ENCODE measurements at regions not wholly inside any gene's neighbourhood (a gene's known extent, or its start where the extent isn't known, plus 50 kb on each side); places are given as distances from the start of the nearest gene placed in this dataset.

GRCh38 chr13:107035186-107035585 is 467.2 kb upstream of the ARGLU1 start:
- DNase-seq (ENCODE audit: extremely low read depth in 1 of 4, low spot score in 3 of 4): no peak
- ChIA-PET CTCF (ENCODE audit: low intra/inter-chr PET ratio) (no interaction called here), POLR2A (no interaction called here)
- H3K4me3 ChIP-seq: no peak overlapping the region
- no peak overlapping the region for H3K4me2 ChIP-seq (ENCODE audit: insufficient read depth, low read length)
- ATAC-seq: no peak
- H3K4me1 ChIP-seq (replicated peaks in 1 of 2; ENCODE audit: control insufficient read depth in 2 of 2, insufficient read depth in 2 of 2, low read length in 2 of 2): no peaks in the 10 kb centered on the region
- H3K36me3 ChIP-seq (ENCODE audit: control insufficient read depth, insufficient read depth, low read length): no peaks in the 10 kb centered on the region
- H3K79me2 ChIP-seq (ENCODE audit: control insufficient read depth, insufficient read depth, low read length): no peaks in the 10 kb centered on the region
- H3K9me3 ChIP-seq (replicated peaks; ENCODE audit: control insufficient read depth, insufficient read depth, low read depth, low read length): no peaks in the 10 kb centered on the region
- intact Hi-C loops (cut with micrococcal nuclease): no loop called here
- no peak overlapping the region for H3K9ac ChIP-seq (ENCODE audit: insufficient read depth in 1 of 2, low read depth in 2 of 2, low read length in 2 of 2)
- H3K27me3 ChIP-seq (ENCODE audit: control insufficient read depth in 2 of 2, insufficient read depth in 2 of 2, low read length in 2 of 2): no peaks in the 10 kb centered on the region
- WGBS (ENCODE audit: insufficient coverage, low coverage, missing lambda C conversion rate): 2% methylated on average over 5 of the region's 6 CpGs
- TF ChIP-seq TAF7 (tag; IDR thresholded peaks at IDR 0.05): no peak
- no peak for TF ChIP-seq USF2 (CRISPR knock-in tag; IDR thresholded peaks at IDR 0.05)
- no peak for TF ChIP-seq RBM15 (IDR thresholded peaks at IDR 0.05; ENCODE audit: insufficient read depth, low read length)
- no peak for TF ChIP-seq FOXK2 (conservative IDR thresholded peaks at IDR 0.05 in 1 of 2, IDR thresholded peaks at IDR 0.05 in 1 of 2; ENCODE audit: low read depth in 2 of 2)
- no peak for TF ChIP-seq DDX20 (tag; IDR thresholded peaks at IDR 0.05; ENCODE audit: low read depth)
- TF ChIP-seq NELFE (IDR thresholded peaks at IDR 0.05; ENCODE audit: insufficient read depth, insufficient read length): no peak
- no peak for TF ChIP-seq SMAD3 (CRISPR knock-in tag; conservative IDR thresholded peaks at IDR 0.05)
- TF ChIP-seq KDM4B (IDR thresholded peaks at IDR 0.05; ENCODE audit: borderline replicate concordance in 2 of 2, low read depth in 1 of 2): no peak
- TF ChIP-seq ZC3H4 (CRISPR knock-in tag; IDR thresholded peaks at IDR 0.05; ENCODE audit: borderline replicate concordance): no peak
- no peak for TF ChIP-seq ILF3 (IDR thresholded peaks at IDR 0.05; ENCODE audit: borderline replicate concordance)
- in situ Hi-C loops (cut with MboI): no loop called here
- H4K20me1 ChIP-seq (replicated peaks; ENCODE audit: control insufficient read depth, insufficient read depth, low read length): no peaks in the 10 kb centered on the region
- H3K9me1 ChIP-seq (ENCODE audit: control insufficient read depth, insufficient read depth, low read length): no peaks in the 10 kb centered on the region
- no TSS peak for BruUV-seq (replicated peaks)
- no peak overlapping the region for H3K27ac ChIP-seq (ENCODE audit: extremely low read depth, low read depth, low read length)
- FAIRE-seq: no peak
- no peak overlapping the region for H2AFZ ChIP-seq (ENCODE audit: low read depth, low read length)

All from K562 (cell line).